WTC11 (cell line): ENCODE measurements at regions not wholly inside any gene's neighbourhood (a gene's known extent, or its start where the extent isn't known, plus 50 kb on each side); places are given as distances from the start of the nearest gene placed in this dataset.

Source experiments
- ATF6 ChIP-seq: sonication (generic); formaldehyde crosslinking; IDR thresholded peaks from 2 replicates; pipeline ENCODE4 v1.8.1; 2023; ENCODE audit warnings: mild to moderate bottlenecking, missing genetic modification reagents
- CREM ChIP-seq: sonication (generic); formaldehyde crosslinking; IDR thresholded peaks from 2 replicates; pipeline ENCODE4 v1.8.1; 2022; ENCODE audit warnings: mild to moderate bottlenecking, missing genetic modification reagents, moderate library complexity
- JUN ChIP-seq: sonication (generic); formaldehyde crosslinking; IDR thresholded peaks from 2 replicates; pipeline ENCODE4 v1.8.0; 2023; ENCODE audit warnings: mild to moderate bottlenecking, missing genetic modification reagents
- NR1H2 ChIP-seq: sonication (generic); formaldehyde crosslinking; IDR thresholded peaks from 2 replicates; pipeline ENCODE4 v1.9.0; 2021; ENCODE audit warnings: mild to moderate bottlenecking, moderate library complexity, missing genetic modification reagents
- PREB ChIP-seq: sonication (generic); formaldehyde crosslinking; IDR thresholded peaks from 2 replicates; pipeline ENCODE4 v1.8.1; 2022; ENCODE audit warnings: mild to moderate bottlenecking, missing genetic modification reagents, moderate library complexity, borderline replicate concordance
- SMAD3 ChIP-seq: sonication (generic); formaldehyde crosslinking; IDR thresholded peaks from 2 replicates; pipeline ENCODE4 v1.8.0; 2022; ENCODE audit warnings: missing genetic modification reagents, mild to moderate bottlenecking, borderline replicate concordance
- TCF7 ChIP-seq: sonication (generic); formaldehyde crosslinking; IDR thresholded peaks from 2 replicates; pipeline ENCODE4 v1.8.0; 2022; ENCODE audit warnings: mild to moderate bottlenecking, low read depth, missing genetic modification reagents, moderate library complexity
- ZBTB21 ChIP-seq: sonication (generic); formaldehyde crosslinking; IDR thresholded peaks from 2 replicates; pipeline ENCODE4 v1.8.1; 2023; ENCODE audit warnings: mild to moderate bottlenecking, missing genetic modification reagents, borderline replicate concordance
- ZNF138 ChIP-seq: sonication (generic); formaldehyde crosslinking; conservative IDR thresholded peaks from 2 replicates; pipeline ENCODE4 v1.8.1; 2022; ENCODE audit warnings: mild to moderate bottlenecking, moderate library complexity, missing genetic modification reagents
- ZNF317 ChIP-seq: sonication (generic); formaldehyde crosslinking; IDR thresholded peaks from 2 replicates; pipeline ENCODE4 v1.8.1; 2023; ENCODE audit warnings: low read depth, mild to moderate bottlenecking, moderate library complexity, missing genetic modification reagents, borderline replicate concordance
- TF ChIP-seq, protein P1 (sequence below): fragments of 200-600 bp; IDR thresholded peaks from 2 replicates; pipeline ENCODE4 v1.8.0; 2022; ENCODE audit warnings: antibody characterized with exemption
- TF ChIP-seq, protein P2 (sequence below): sonication (generic); formaldehyde crosslinking; IDR thresholded peaks from 2 replicates; pipeline ENCODE4 v1.8.1; 2022; ENCODE audit warnings: low read depth, missing genetic modification reagents, borderline replicate concordance

- TF ChIP-seq ZNF138 (CRISPR knock-in tag) (no peak), ATF6 (CRISPR knock-in tag) (no peak), PREB (no peak), SMAD3 (CRISPR knock-in tag) (no peak), JUN (CRISPR knock-in tag) (no peak), TCF7 (no peak), ZNF317 (no peak), CREM (CRISPR knock-in tag) (no peak), ZBTB21 (no peak), NR1H2 (CRISPR knock-in tag) (no peak)
- TF ChIP-seq, protein P1, sequence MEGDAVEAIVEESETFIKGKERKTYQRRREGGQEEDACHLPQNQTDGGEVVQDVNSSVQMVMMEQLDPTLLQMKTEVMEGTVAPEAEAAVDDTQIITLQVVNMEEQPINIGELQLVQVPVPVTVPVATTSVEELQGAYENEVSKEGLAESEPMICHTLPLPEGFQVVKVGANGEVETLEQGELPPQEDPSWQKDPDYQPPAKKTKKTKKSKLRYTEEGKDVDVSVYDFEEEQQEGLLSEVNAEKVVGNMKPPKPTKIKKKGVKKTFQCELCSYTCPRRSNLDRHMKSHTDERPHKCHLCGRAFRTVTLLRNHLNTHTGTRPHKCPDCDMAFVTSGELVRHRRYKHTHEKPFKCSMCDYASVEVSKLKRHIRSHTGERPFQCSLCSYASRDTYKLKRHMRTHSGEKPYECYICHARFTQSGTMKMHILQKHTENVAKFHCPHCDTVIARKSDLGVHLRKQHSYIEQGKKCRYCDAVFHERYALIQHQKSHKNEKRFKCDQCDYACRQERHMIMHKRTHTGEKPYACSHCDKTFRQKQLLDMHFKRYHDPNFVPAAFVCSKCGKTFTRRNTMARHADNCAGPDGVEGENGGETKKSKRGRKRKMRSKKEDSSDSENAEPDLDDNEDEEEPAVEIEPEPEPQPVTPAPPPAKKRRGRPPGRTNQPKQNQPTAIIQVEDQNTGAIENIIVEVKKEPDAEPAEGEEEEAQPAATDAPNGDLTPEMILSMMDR, result no peak
- TF ChIP-seq, protein P2, sequence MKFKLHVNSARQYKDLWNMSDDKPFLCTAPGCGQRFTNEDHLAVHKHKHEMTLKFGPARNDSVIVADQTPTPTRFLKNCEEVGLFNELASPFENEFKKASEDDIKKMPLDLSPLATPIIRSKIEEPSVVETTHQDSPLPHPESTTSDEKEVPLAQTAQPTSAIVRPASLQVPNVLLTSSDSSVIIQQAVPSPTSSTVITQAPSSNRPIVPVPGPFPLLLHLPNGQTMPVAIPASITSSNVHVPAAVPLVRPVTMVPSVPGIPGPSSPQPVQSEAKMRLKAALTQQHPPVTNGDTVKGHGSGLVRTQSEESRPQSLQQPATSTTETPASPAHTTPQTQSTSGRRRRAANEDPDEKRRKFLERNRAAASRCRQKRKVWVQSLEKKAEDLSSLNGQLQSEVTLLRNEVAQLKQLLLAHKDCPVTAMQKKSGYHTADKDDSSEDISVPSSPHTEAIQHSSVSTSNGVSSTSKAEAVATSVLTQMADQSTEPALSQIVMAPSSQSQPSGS (CRISPR knock-in tag), result no peak
These were observed 141.9 kb upstream of the SPACA7 start for GRCh38 chr13:112234131-112234875.
